DND-41 (cell line): ENCODE measurements at regions not wholly inside any gene's neighbourhood (a gene's known extent, or its start where the extent isn't known, plus 50 kb on each side); places are given as distances from the start of the nearest gene placed in this dataset.

Experiments used
- EZH2 ChIP-seq: IDR thresholded peaks from 3 replicates; pipeline ENCODE4 v1.6.1; 2012; ENCODE audit warnings: borderline replicate concordance, low read depth, mild to moderate bottlenecking, moderate library complexity, low read length, inconsistent platforms; ENCODE audit not compliant: severe bottlenecking
- TF ChIP-seq, protein P1 (sequence below): IDR thresholded peaks from 2 replicates; pipeline ENCODE4 v1.5.1; 2012; ENCODE audit warnings: borderline replicate concordance, low read length, moderate library complexity, mild to moderate bottlenecking; ENCODE audit not compliant: poor library complexity, severe bottlenecking; ENCODE audit errors: extremely low read depth

DNA sequence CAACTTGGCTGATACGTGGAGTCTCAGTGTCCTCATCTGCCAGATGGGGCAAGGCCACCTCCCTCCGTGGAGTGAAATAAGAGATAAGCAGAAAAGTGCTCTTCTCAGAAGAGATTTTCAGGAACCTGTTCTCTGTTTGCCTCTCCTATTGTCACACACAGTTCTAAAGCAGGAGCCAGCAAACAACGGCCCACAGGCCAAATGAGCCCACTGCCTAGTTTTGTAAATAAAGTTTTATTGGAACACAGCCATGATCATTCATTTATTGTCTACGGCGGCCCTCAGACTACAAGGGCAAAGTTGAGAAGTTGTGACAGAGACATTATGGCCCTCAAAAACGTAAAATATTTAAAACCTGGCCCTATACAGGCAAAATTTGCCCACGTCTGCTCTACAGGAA, 256.8 kb upstream of the IGF1R start:
- TF ChIP-seq, protein P1, sequence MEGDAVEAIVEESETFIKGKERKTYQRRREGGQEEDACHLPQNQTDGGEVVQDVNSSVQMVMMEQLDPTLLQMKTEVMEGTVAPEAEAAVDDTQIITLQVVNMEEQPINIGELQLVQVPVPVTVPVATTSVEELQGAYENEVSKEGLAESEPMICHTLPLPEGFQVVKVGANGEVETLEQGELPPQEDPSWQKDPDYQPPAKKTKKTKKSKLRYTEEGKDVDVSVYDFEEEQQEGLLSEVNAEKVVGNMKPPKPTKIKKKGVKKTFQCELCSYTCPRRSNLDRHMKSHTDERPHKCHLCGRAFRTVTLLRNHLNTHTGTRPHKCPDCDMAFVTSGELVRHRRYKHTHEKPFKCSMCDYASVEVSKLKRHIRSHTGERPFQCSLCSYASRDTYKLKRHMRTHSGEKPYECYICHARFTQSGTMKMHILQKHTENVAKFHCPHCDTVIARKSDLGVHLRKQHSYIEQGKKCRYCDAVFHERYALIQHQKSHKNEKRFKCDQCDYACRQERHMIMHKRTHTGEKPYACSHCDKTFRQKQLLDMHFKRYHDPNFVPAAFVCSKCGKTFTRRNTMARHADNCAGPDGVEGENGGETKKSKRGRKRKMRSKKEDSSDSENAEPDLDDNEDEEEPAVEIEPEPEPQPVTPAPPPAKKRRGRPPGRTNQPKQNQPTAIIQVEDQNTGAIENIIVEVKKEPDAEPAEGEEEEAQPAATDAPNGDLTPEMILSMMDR = no peak
- no peak for TF ChIP-seq EZH2
